Testis (tissue), 2 donors: ENCODE measurements at regions not wholly inside any gene's neighbourhood (a gene's known extent, or its start where the extent isn't known, plus 50 kb on each side); places are given as distances from the start of the nearest gene placed in this dataset.

ENCODE experiments used
- CTCF ChIP-seq, 3 experiments: fragments of 450-650 bp in 2 of 3; fragments of 200-600 bp in 1 of 3; sonication (generic) in 1 of 3; IDR thresholded peaks; one replicate each; pipeline ENCODE4 v1.5.1; 2016 to 2019; ENCODE audit warnings: antibody characterized with exemption in 3 of 3, mild to moderate bottlenecking in 2 of 3, moderate library complexity in 1 of 3
- POLR2A ChIP-seq: fragments of 450-650 bp; IDR thresholded peaks from one replicate; pipeline ENCODE4 v1.6.1; 2017; ENCODE audit warnings: antibody characterized with exemption, mild to moderate bottlenecking, moderate library complexity

GRCh38 chr17:79417476-79417988 lies 193.3 kb downstream of the RBFOX3 start:
- TF ChIP-seq CTCF (IDR thresholded peaks at IDR 0.05) (no peak), POLR2A (no peak)
